ENCODE measurements at regions not wholly inside any gene's neighbourhood (a gene's known extent, or its start where the extent isn't known, plus 50 kb on each side); places are given as distances from the start of the nearest gene placed in this dataset.

GRCh38 chr7:153847828-153848227 is 204.4 kb upstream of the DPP6 start:
- TF ChIP-seq EZH2 (IDR thresholded peaks at IDR 0.05; ENCODE audit: insufficient read depth, poor library complexity, severe bottlenecking) (no peak), EZH2phosphoT487 (IDR thresholded peaks at IDR 0.05; ENCODE audit: insufficient read depth, low read depth) (no peak)
